ENCODE measurements at regions not wholly inside any gene's neighbourhood (a gene's known extent, or its start where the extent isn't known, plus 50 kb on each side); places are given as distances from the start of the nearest gene placed in this dataset.
"Not testable (repeated sequence)": the region's sequence is repeated elsewhere in the genome, so short reads cannot be mapped to it uniquely, and the experiment has no call there.

GRCh38 chrX:133483771-133484170, 68.5 kb upstream of the GPC4 start:
- DNase-seq (ENCODE audit: low read depth in 4 of 4, low spot score in 3 of 4), result not testable (repeated sequence)

- DNase-seq (ENCODE audit: low read depth in 4 of 4, low spot score in 3 of 4), result no peak
These were observed 67.0 kb upstream of the GPC4 start for GRCh38 chrX:133482056-133482952.

GRCh38 chrX:133477986-133478385, 62.7 kb upstream of the GPC4 start:
- DNase-seq (ENCODE audit: low read depth in 4 of 4, low spot score in 3 of 4), result no peak

- no peak for DNase-seq (ENCODE audit: low read depth in 4 of 4, low spot score in 3 of 4)
These were observed 60.7 kb upstream of the GPC4 start for GRCh38 chrX:133475953-133476352.

- DNase-seq (ENCODE audit: low read depth in 4 of 4, low spot score in 3 of 4), result peak in 2 of 4 donors; percentile 3 to 12
These were observed 60.2 kb upstream of the GPC4 start for GRCh38 chrX:133475521-133475920.

- DNase-seq (ENCODE audit: low read depth in 4 of 4, low spot score in 3 of 4), result no peak
These were observed 59.3 kb upstream of the GPC4 start for GRCh38 chrX:133474574-133474973.

GRCh38 chrX:133473451-133473850, 58.2 kb upstream of the GPC4 start:
- no peak for DNase-seq (ENCODE audit: low read depth in 4 of 4, low spot score in 3 of 4)

- no peak for DNase-seq (ENCODE audit: low read depth in 4 of 4, low spot score in 3 of 4)
These were observed 52.8 kb upstream of the GPC4 start for GRCh38 chrX:133468051-133468450.

- no peak for DNase-seq (ENCODE audit: low read depth in 4 of 4, low spot score in 3 of 4)
These were observed 50.0 kb upstream of the GPC4 start for GRCh38 chrX:133465254-133465653.
